ENCODE measurements at regions not wholly inside any gene's neighbourhood (a gene's known extent, or its start where the extent isn't known, plus 50 kb on each side); places are given as distances from the start of the nearest gene placed in this dataset. TPM values are rescaled to one million over a fixed set of nuclear protein-coding genes. Genes with fewer than 3 reads are reported as not detected.

Small RNA genes lying in the stretch of these regions (small RNA-seq; reads per million reads assigned to genes)
- gene MIR4472-2: not detected
